ENCODE measurements at regions not wholly inside any gene's neighbourhood (a gene's known extent, or its start where the extent isn't known, plus 50 kb on each side); places are given as distances from the start of the nearest gene placed in this dataset.

DNA sequence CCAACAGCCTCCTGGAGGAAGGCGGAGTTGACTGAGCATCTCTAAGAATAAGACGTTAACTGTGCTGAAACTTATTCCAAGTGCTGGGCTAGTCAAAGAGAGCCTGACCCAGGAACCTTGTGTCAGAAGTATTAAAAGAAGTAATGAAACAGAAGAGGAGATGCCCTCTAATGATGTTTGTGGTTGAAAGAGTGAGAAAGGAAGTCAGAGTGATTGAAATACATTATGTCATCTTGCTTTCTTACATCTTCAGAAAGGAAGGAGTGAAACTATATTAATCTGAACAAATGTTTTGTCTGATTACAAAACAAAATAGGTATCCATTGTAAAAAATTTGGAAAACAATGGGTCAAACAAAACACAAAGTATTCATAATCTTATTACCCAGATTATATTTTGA lies 460.7 kb downstream of the NTRK2 start:
- peaks cover 0 to 7% (median under 1%) of the 10 kb centered on the region in 4 donors for H3K9me3 ChIP-seq
- 64 to 90% (median 80%) methylated on average over 2 of the region's 2 CpGs for WGBS, 5 donors
- no peaks in the 10 kb centered on the region for H3K36me3 ChIP-seq
- intact Hi-C loops (cut with DNase I; ENCODE audit: low total_unique reads), result no loop called here
- DNase-seq, result no peak
- TF ChIP-seq POLR2AphosphoS5 (IDR thresholded peaks at IDR 0.05) (no peak), POLR2A (IDR thresholded peaks at IDR 0.05) (no peak), EP300 (IDR thresholded peaks at IDR 0.05) (no peak), CTCF (IDR thresholded peaks at IDR 0.05) (no peak)
- no peak overlapping the region for H3K27ac ChIP-seq
- no peaks in the 10 kb centered on the region for H3K4me1 ChIP-seq
- no peaks in the 10 kb centered on the region for H3K27me3 ChIP-seq
- no peak overlapping the region for H3K4me3 ChIP-seq

DNA sequence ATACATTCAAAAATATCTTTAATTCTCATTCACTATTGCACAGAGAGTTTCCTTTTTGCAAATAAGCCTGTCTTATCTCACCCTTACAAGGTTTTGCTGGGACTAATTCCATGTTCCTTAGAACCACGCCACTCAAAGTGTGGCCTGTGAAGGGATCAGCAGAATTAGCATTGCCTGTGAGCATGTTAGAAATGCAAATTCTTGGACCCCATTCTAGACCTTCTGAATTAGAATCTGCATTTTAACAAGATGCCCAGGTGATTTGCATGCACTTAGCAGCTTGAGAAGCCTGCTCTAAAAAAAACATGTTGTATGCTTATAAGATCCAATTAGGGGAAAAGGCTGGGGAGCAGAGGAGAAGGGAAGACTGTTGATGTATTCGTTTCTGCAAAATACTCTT lies 460.0 kb downstream of the NTRK2 start:
- no peaks in the 10 kb centered on the region for H3K27me3 ChIP-seq
- H3K27ac ChIP-seq, result no peak overlapping the region
- WGBS, 5 donors, result 39 to 75% (median 65%) methylated on average over 2 of the region's 2 CpGs
- intact Hi-C loops (cut with DNase I; ENCODE audit: low total_unique reads), result no loop called here
- peaks cover 0 to 7% (median 0%) of the 10 kb centered on the region in 4 donors for H3K9me3 ChIP-seq
- TF ChIP-seq POLR2AphosphoS5 (IDR thresholded peaks at IDR 0.05) (no peak), POLR2A (IDR thresholded peaks at IDR 0.05) (no peak), CTCF (IDR thresholded peaks at IDR 0.05) (no peak), EP300 (IDR thresholded peaks at IDR 0.05) (no peak)
- no peak for DNase-seq
- H3K4me3 ChIP-seq, result no peak overlapping the region
- no peaks in the 10 kb centered on the region for H3K4me1 ChIP-seq
- H3K36me3 ChIP-seq, result no peaks in the 10 kb centered on the region

DNA sequence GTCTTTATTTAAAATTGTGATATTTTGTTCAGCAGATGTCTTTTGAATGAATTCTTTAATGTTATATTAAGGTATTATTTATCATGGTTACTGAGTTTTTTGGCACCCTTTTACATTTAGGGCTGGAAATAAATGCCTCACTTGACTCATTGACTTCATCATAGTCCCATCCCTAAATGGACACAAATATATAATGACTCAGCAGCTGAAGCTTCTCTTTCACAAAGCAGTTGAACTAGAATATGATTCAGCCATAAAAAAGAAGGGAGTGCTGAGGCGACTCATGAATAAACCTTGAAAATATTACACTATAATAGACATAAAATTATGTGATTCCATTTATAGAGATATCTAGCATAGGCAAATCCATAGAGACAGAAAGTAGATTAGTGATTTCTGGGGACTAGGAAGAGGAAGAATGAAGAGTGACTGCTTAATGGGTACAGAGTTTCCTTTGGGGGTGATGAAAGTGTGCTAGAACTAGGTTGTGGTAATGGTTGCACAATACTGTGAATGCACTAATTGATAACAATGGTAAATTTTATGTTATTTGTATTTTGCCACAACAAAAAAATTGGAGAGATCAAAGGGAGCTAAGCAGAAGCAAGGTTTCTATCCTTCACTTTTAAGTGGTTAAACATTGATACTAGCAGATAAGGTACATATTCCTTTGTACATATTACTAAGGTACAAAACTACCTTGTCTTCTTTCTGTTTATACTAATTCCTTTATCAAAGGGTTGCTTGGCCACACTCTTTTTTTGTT lies 449.6 kb downstream of the NTRK2 start:
- WGBS, 5 donors, result 77 to 85% (median 81%) methylated on average over 1 of the region's 1 CpG
- intact Hi-C loops (cut with DNase I; ENCODE audit: low total_unique reads), result no loop called here

GRCh38 chr9:85117831-85118230 lies 448.3 kb downstream of the NTRK2 start:
- Histone ChIP-seq H3K27me3 (peaks cover 0 to 5% (median 0%) of the 10 kb centered on the region in 3 donors), H3K36me3 (no peaks in the 10 kb centered on the region), H3K4me3 (no peak overlapping the region), H3K4me1 (no peaks in the 10 kb centered on the region), H3K9me3 (peaks cover 0 to 4% (median 2%) of the 10 kb centered on the region in 4 donors), H3K27ac (no peak overlapping the region)
- no peak for TF ChIP-seq POLR2A (IDR thresholded peaks at IDR 0.05)
- TF ChIP-seq EP300 (IDR thresholded peaks at IDR 0.05), result no peak
- TF ChIP-seq CTCF (IDR thresholded peaks at IDR 0.05), result no peak
- TF ChIP-seq POLR2AphosphoS5 (IDR thresholded peaks at IDR 0.05), result no peak
- intact Hi-C loops (cut with DNase I; ENCODE audit: low total_unique reads), result no loop called here
- 46 to 68% (median 58%) methylated on average over 4 of the region's 4 CpGs for WGBS, 5 donors
- DNase-seq, result no peak

More for the DNA sequence above, 449.6 kb downstream of the NTRK2 start:
- no peaks in the 10 kb centered on the region for H3K4me1 ChIP-seq
- H3K4me3 ChIP-seq, result no peak overlapping the region
- DNase-seq, result no peak
- H3K27me3 ChIP-seq, result peaks cover 0 to 5% (median 0%) of the 10 kb centered on the region in 3 donors
- peaks cover 0 to 5% (median 2%) of the 10 kb centered on the region in 4 donors for H3K9me3 ChIP-seq
- H3K36me3 ChIP-seq, result no peaks in the 10 kb centered on the region
- H3K27ac ChIP-seq, result no peak overlapping the region
- TF ChIP-seq CTCF (IDR thresholded peaks at IDR 0.05) (no peak), POLR2AphosphoS5 (IDR thresholded peaks at IDR 0.05) (no peak), EP300 (IDR thresholded peaks at IDR 0.05) (no peak), POLR2A (IDR thresholded peaks at IDR 0.05) (no peak)
